Ramos (cell line): ENCODE measurements at regions not wholly inside any gene's neighbourhood (a gene's known extent, or its start where the extent isn't known, plus 50 kb on each side); places are given as distances from the start of the nearest gene placed in this dataset.
"Not testable (repeated sequence)": the region's sequence is repeated elsewhere in the genome, so short reads cannot be mapped to it uniquely, and the experiment has no call there.

ENCODE experiments used
- in situ Hi-C: fragments of 300-500 bp; cut with MboI; formaldehyde crosslinking; loops from one replicate; pipeline ENCODE4 v1.14.3; 2022; ENCODE audit warnings: low sequenced_read_pairs; ENCODE audit not compliant: unreplicated experiment

DNA sequence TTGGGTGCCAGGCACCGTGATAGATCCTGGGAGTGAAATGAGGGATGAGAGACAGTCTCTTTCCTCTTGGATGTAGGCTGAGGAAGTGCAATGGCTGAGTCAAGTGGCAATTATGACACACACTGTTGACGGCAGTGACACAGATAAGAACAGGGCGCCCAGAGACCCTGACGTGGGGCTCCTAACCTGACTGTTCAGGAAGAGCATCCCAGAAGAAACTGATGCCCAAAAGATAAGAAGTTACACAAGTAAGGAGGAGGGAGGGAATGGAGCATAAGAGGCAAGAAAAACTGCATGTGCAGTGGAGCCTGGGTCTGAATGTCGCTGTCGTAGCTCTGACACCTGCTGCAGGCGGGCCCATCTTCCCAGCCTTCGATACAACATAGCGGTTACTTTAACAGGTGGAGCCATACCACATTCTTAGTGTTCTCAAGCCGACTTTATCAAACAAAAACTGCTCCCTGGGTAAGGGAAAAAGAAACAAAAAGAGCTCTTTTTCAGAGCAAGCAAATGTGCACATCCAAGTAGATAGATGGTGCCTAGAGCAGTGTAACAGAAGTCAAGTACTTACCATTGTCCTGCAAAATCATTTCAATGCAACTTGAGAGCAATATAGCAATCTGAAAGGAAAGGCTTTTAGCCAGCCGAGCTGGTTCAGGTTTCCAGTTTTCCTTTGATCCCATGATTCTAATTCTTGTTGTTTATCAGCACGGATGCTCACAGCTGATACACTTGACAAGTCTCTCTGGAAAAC, 463.9 kb upstream of the JARID2 start:
- in situ Hi-C loops: no loop called here

- in situ Hi-C loops: not testable (repeated sequence)
Measured at GRCh38 chr6:14782921-14783464, 462.9 kb upstream of the JARID2 start.

DNA sequence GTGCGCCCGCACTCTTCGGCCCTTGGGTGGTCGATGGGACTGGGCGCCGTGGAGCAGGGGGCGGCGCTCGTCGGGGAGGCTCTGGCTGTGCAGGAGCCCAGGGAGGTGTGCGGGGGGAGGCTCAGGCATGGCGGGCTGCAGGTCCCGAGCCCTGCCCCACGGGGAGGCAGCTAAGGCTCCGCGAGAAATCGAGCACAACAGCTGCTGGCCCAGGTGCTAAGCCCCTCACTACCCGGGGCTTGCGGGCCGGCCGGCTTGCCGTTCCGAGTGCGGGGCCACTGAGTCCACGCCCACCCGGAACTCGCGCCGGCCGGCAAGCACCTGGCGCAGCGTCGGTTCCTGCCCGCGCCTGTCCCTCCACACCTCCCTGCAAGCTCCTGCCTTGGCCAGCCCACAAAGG, 462.3 kb upstream of the JARID2 start:
- in situ Hi-C loops: no loop called here

- in situ Hi-C loops: no loop called here
Measured at GRCh38 chr6:14784596-14785492, 461.0 kb upstream of the JARID2 start.

DNA sequence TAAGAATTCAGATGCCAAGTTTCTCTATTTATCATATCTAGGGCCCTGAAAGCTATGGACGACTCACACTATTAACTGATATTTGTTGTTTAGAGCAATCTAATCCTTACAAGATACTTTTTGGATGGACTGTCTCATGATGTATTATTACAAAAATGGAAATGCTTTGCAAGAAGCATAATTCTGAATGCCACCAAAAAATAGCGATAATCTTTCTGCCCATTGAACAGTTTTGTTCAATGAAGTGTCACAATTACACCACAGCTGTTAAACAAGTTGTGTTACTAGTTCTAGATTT, 460.4 kb upstream of the JARID2 start:
- in situ Hi-C loops: no loop called here

DNA sequence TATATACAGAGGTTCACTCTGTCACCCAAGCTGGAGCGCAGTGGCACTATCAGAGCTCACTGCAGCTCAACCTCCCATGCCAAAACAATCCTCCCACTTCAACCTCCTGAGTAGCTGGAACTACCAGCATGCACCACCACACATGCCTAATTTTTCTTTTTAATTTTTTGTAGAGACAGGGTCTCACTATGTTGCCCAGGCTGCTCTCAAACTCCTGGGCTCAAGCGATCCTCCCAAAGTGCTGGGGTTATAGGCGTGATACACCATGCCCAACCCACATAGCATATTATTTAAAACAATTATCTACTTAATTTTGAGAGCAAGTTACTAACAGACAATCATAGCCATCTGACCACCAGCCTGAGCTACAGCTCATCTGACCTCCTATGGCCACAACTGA, 459.9 kb upstream of the JARID2 start:
- in situ Hi-C loops: no loop called here

DNA sequence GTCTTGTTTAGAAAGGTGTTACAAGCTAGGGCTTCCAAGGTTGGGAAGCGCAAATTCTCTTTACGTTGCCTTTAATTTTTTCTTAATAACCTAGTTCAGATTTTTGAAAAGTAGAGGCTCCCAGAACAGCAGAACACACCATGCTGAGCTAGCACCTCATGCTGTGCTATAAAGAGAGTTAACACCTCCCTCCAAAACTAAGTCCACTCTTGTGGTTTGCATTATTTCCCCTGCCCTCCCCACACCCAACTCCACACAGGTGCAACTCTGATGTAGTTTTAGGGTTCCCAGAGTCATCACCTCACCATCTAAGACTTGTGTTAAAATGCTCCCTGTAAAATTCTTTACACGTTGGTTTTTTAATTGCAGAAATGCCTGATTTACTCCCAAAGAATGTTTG, 459.4 kb upstream of the JARID2 start:
- in situ Hi-C loops: no loop called here

DNA sequence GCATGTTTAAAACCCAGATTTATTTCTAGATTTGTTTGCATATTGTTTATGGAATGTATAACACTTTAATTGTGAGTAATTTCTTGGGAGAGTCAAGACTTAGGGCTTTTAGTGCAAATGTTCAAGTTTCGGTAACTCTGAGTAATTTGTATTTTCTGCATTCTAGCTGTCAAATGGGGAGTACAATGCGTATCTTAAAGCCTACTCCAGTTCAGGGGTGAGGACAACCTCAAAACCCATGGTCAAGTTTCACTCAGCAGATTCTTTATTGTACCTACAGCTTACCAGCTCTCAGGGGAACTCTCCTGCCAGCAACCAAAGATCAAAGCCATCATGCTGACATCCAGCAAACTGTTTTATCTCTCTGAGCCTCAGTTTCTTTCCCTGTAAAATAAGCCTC, 458.6 kb upstream of the JARID2 start:
- in situ Hi-C loops: no loop called here

DNA sequence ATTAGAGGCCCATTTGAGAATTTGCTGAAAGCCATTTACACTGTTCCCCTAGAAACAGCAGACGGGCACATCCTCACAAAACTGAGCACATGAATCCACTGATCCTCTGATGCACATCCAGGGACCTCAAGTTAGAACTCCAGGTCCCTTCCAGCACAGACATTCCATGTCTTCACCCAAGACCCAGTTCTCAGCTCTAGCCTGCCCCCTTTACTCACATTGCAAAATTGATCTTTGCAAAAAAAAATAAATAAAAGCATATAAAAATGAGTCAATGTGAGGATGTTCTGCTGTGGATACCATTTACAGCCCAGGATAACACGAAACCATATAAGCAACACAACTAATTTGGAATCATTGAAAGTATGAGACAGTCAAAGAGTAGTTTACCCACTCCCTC, 458.2 kb upstream of the JARID2 start:
- in situ Hi-C loops: no loop called here

GRCh38 chr6:14789996-14790395, 455.9 kb upstream of the JARID2 start:
- in situ Hi-C loops: no loop called here

DNA sequence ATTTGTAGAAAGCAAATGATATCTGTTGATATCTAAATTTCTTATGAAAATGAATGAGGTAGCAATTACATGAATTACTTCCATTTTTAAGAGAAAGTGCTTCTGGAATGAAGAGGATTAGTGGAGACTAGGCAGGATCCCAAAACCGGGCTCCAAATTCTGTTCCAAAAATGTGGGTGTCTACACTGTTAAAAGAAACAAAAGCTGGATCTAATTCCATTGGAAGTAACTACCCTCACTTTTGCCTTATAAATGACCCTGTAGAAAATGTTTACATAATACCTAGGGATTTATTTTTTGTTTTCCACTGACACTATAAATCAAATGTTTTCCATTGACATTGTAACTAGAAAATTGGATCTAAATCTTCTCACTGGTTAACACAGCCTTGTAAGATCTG, 454.9 kb upstream of the JARID2 start:
- in situ Hi-C loops: no loop called here

GRCh38 chr6:14791526-14791925, 454.3 kb upstream of the JARID2 start:
- in situ Hi-C loops: no loop called here

- in situ Hi-C loops: no loop called here
Measured at GRCh38 chr6:14792118-14792955, 453.5 kb upstream of the JARID2 start.

DNA sequence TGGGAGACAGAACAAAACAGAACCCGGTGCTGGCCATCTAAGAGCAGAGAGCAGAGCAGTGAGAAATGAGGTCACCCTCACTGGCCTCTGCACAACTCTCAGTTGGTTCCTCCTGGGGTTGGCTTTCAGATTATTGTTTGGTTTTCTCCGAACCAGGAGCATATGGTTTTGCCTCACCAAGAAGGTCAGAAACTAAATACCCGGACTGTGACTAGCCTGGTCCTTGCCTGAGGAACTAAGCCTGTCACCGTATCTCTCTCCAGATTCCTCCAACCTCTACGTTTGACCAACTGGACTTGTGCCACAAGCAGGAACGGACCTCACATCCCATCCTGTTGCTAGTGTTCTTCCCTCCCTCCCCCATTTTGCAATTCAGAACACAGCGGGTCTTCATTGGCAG, 450.4 kb upstream of the JARID2 start:
- in situ Hi-C loops: no loop called here

DNA sequence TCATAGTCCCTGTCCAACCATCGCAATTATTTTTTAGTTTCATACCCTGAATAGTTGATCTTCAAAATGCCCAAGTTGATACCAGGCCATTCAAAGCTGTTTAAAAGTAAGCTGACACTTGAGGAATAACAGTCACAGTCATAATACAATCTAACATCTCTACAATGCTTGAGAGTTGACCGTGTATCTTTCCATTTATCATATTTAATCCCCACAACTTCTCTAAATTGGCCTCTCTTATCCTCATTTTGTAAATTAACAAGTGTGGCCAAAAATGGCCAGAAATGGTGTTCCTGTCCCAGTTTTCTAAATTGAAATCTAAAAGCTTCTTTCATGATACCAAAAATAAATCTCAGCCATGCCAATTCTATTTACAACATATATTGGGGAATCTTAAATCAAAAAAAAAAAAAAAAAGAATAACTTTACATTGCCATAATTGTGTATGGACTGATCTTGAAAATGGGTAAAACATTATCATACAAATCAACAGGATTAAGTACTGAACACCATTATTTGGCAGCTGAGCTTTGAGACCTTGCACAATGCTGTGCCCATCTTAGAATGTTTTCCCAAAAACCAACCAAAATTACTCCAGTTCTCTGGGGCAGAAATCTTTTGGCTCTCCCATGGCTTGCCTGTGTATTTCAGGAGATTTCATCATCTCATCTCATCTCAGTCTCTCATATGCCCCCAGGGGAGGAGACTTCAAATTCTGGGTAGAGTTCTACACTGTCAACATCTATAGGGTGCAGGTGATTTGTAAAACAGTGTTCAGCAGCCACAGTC, 448.7 kb upstream of the JARID2 start:
- in situ Hi-C loops: no loop called here

DNA sequence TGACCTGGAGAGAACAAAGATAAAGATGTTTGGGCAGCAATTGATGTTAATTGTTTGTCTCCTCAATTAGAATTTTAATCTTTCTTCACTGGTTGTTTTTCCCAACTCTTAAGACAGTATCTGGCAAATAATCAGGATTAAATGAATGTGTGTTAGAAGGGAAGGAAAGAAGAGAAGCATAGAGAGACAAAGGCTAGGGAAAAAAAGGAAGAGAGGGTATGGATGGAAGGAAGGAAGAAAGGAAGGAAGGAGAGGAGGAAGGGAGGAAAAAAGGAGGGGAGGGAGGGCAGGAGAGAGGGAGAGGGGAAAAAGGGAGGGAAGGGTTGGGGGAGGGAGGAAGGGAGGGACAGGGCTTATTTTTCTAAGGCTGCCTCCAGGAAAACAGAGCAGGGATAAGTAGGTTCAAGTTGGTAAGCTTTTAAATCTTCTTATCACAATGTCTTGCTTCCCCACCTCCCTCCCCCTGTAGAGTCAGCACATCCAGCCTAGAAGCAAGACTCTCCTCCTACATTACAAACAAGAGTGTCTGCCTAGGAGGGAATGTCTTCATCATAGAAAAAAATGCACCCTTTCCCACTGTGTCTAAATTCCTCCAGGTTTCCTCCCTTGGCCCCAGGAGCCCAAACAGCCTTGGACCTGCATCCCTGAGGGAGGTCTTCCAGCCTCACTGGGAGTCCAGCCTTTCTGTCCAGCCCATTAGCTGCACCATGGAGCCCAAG, 447.8 kb upstream of the JARID2 start:
- in situ Hi-C loops: no loop called here

DNA sequence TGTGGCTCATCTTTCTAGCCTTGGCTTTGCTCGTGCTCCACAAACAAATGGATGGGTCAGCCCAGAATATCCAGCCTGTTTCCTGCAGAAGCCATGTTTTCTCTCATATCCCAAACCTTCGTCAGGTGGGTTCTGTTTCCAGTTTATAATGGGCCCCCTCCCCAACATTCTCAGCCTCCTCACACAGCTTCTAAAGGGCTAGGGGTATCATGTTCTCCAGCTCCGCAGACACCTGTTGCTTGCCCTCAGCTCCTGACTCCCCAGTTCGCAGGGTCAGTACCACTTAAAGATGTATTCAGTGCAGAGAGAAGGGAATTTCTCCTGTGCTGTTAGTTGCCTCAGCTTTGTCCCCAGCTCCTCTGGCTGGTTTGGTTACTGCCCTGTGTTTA, 447.3 kb upstream of the JARID2 start:
- in situ Hi-C loops: no loop called here

DNA sequence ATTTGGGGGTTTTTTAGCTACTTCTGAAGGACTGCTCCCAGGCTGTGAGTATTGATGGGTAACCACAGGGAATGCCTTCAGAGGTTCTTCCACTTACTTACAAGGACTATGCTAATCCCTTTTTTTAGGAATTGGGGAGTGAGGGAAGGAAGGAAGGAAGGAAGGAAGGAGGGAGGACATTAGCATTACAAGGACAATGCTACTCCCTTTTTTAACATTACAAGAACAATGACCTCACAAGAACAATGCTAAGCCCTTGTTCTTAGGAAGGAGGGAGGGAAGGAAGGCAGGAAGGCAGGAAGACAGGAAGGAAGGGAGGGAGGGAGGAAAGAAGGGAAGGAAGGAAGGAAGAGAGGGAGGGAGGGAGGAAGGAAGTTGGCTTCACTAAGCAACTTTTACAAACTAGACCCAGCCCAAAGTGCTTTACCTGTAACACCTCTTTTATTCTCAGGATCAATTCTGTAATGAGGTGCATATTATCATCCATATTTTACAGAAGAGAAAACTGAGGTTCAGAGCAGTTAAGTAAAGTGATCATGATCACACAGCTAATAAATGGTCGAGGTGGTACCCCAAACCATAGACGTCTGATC, 446.8 kb upstream of the JARID2 start:
- in situ Hi-C loops: no loop called here

DNA sequence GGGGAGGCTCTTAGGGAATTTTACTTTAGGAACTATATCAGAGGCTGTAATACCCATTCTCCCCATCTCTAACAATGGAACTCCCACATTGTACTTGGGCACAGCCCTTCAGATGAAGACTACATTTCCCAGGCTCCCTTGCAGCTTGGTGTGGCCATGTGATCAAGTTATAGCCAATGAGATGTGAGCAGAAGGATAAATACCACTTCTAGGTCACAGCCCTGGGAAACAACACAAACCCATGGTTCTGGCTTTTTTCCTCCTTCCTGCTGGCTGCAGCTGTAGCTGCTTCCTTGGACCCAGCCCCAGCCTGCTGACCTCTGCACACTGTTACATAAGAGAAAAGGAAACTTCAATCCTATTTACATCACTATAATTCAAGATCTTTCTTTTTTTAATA, 445.9 kb upstream of the JARID2 start:
- in situ Hi-C loops: no loop called here
